Sigmoid colon (tissue), 6 donors: ENCODE measurements at regions not wholly inside any gene's neighbourhood (a gene's known extent, or its start where the extent isn't known, plus 50 kb on each side); places are given as distances from the start of the nearest gene placed in this dataset.

Experiments
- DNase-seq: peaks from one replicate; pipeline ENCODE4 v3.0.0-alpha.2; 2019
- H3K27ac ChIP-seq, 4 donors: fragments of 200-600 bp; sonication (generic); one replicate each; pipeline ENCODE4 v1.5.1; 2016 to 2019; ENCODE audit warnings: mild to moderate bottlenecking in 1 of 4
- H3K27me3 ChIP-seq, 3 donors: fragments of 200-600 bp; sonication (generic); one replicate each; pipeline ENCODE4 v1.5.1; 2019; ENCODE audit warnings: mild to moderate bottlenecking in 1 of 3
- H3K36me3 ChIP-seq, 4 donors: fragments of 200-600 bp; sonication (generic); one replicate each; pipeline ENCODE4 v1.5.1; 2016 to 2019
- H3K4me1 ChIP-seq, 4 donors: fragments of 200-600 bp; sonication (generic); one replicate each; pipeline ENCODE4 v1.5.1; 2017 to 2019
- H3K4me3 ChIP-seq, 4 donors: fragments of 200-600 bp; sonication (generic); one replicate each; pipeline ENCODE4 v1.5.1; 2017 to 2019; ENCODE audit warnings: mild to moderate bottlenecking in 2 of 4, moderate library complexity in 1 of 4
- H3K9me3 ChIP-seq, 4 donors: fragments of 200-600 bp in 3 of 4; sonication (generic) in 3 of 4; one replicate each; pipeline versions ENCODE4 v1.5.1 to v1.6.1; 2013 to 2019
- CTCF ChIP-seq, 4 experiments: fragments of 450-650 bp in 3 of 4; fragments of 200-600 bp in 1 of 4; IDR thresholded peaks; one replicate each; pipeline ENCODE4 v1.5.1; 2016 to 2019; ENCODE audit warnings: antibody characterized with exemption in 4 of 4, mild to moderate bottlenecking in 3 of 4, moderate library complexity in 2 of 4
- EP300 ChIP-seq, 4 donors: sonication (generic); formaldehyde crosslinking; IDR thresholded peaks; one replicate each; pipeline ENCODE4 v1.6.1; 2017; ENCODE audit warnings: antibody characterized with exemption in 4 of 4
- POLR2A ChIP-seq, 2 donors: fragments of 450-650 bp; IDR thresholded peaks; one replicate each; pipeline ENCODE4 v1.6.1; 2016; ENCODE audit warnings: antibody characterized with exemption in 2 of 2, mild to moderate bottlenecking in 2 of 2, moderate library complexity in 2 of 2
- POLR2AphosphoS5 ChIP-seq, 4 donors: sonication (generic); formaldehyde crosslinking; IDR thresholded peaks; one replicate each; pipeline ENCODE4 v1.6.1; 2017; ENCODE audit warnings: antibody characterized with exemption in 4 of 4
- WGBS, 2 donors: extraction: QIAGEN DNeasy Blood & Tissue Kit; methylation state at CpG; one replicate each; pipeline ENCODE4 v1.1.7; 2013; 5-methylcytosine and 5-hydroxymethylcytosine counted together
- intact Hi-C: fragments of 100-400 bp; cut with DNase I; formaldehyde crosslinking; loops from one replicate; pipeline ENCODE4 v1.15.1; 2023
- donor health status: healthy with polysubstance abuse.
- donor health status: healthy.

GRCh38 chr2:222108497-222108896, 190.3 kb downstream of the PAX3 start:
- no peaks in the 10 kb centered on the region for H3K27me3 ChIP-seq
- H3K9me3 ChIP-seq, result no peaks in the 10 kb centered on the region
- H3K27ac ChIP-seq, result no peak overlapping the region
- TF ChIP-seq POLR2AphosphoS5 (IDR thresholded peaks at IDR 0.05), result no peak
- TF ChIP-seq EP300 (IDR thresholded peaks at IDR 0.05), result no peak
- TF ChIP-seq POLR2A (IDR thresholded peaks at IDR 0.05), result no peak
- peaks cover 0 to 11% (median 0%) of the 10 kb centered on the region in 4 donors for H3K4me1 ChIP-seq
- no peaks in the 10 kb centered on the region for H3K36me3 ChIP-seq
- WGBS, 2 donors, result 54 to 78% methylated on average over 3 of the region's 3 CpGs
- intact Hi-C loops, result no loop called here
- no peak overlapping the region for H3K4me3 ChIP-seq
- no peak for DNase-seq

GRCh38 chr2:222105046-222105445, 193.8 kb downstream of the PAX3 start:
- Histone ChIP-seq H3K27me3 (no peaks in the 10 kb centered on the region), H3K4me1 (peaks cover 0 to 11% (median 0%) of the 10 kb centered on the region in 4 donors), H3K4me3 (no peak overlapping the region), H3K36me3 (no peaks in the 10 kb centered on the region), H3K27ac (no peak overlapping the region), H3K9me3 (no peaks in the 10 kb centered on the region)
- TF ChIP-seq EP300 (IDR thresholded peaks at IDR 0.05), result no peak
- no peak for TF ChIP-seq POLR2AphosphoS5 (IDR thresholded peaks at IDR 0.05)
- no peak for TF ChIP-seq POLR2A (IDR thresholded peaks at IDR 0.05)
- no peak for TF ChIP-seq CTCF (IDR thresholded peaks at IDR 0.05)
- no peak for DNase-seq
- intact Hi-C loops, result no loop called here
- 97% methylated on average over 1 of the region's 1 CpG for WGBS, 2 donors

GRCh38 chr2:222102575-222103349, 196.0 kb downstream of the PAX3 start:
- WGBS, 2 donors, result 19 to 48% methylated on average over 4 of the region's 4 CpGs
- Histone ChIP-seq H3K27me3 (no peaks in the 10 kb centered on the region), H3K4me1 (no peaks in the 10 kb centered on the region), H3K27ac (no peak overlapping the region), H3K4me3 (no peak overlapping the region), H3K9me3 (no peaks in the 10 kb centered on the region), H3K36me3 (no peaks in the 10 kb centered on the region)
- TF ChIP-seq EP300 (IDR thresholded peaks at IDR 0.05) (no peak), CTCF (IDR thresholded peaks at IDR 0.05) (no peak), POLR2A (IDR thresholded peaks at IDR 0.05) (no peak), POLR2AphosphoS5 (IDR thresholded peaks at IDR 0.05) (no peak)
- intact Hi-C loops, result no loop called here
- DNase-seq, result no peak

- Histone ChIP-seq H3K4me1 (no peaks in the 10 kb centered on the region), H3K36me3 (no peaks in the 10 kb centered on the region), H3K9me3 (no peaks in the 10 kb centered on the region), H3K4me3 (no peak overlapping the region), H3K27me3 (no peaks in the 10 kb centered on the region), H3K27ac (no peak overlapping the region)
- 75% methylated on average over 5 of the region's 5 CpGs for WGBS, 2 donors
- intact Hi-C loops, result no loop called here
- DNase-seq, result no peak
- TF ChIP-seq EP300 (IDR thresholded peaks at IDR 0.05) (no peak), POLR2A (IDR thresholded peaks at IDR 0.05) (no peak), POLR2AphosphoS5 (IDR thresholded peaks at IDR 0.05) (no peak), CTCF (IDR thresholded peaks at IDR 0.05) (no peak)
Measured at GRCh38 chr2:222100704-222101699, 197.8 kb downstream of the PAX3 start.

GRCh38 chr2:222088561-222088960, 210.2 kb downstream of the PAX3 start:
- H3K4me1 ChIP-seq, result no peaks in the 10 kb centered on the region
- H3K4me3 ChIP-seq, result no peak overlapping the region
- no peak for TF ChIP-seq POLR2AphosphoS5 (IDR thresholded peaks at IDR 0.05)
- no peak for TF ChIP-seq CTCF (IDR thresholded peaks at IDR 0.05)
- TF ChIP-seq POLR2A (IDR thresholded peaks at IDR 0.05), result no peak
- no peak for TF ChIP-seq EP300 (IDR thresholded peaks at IDR 0.05)
- intact Hi-C loops, result no loop called here
- H3K36me3 ChIP-seq, result no peaks in the 10 kb centered on the region
- no peak for DNase-seq
- no peak overlapping the region for H3K27ac ChIP-seq
- H3K27me3 ChIP-seq, result no peaks in the 10 kb centered on the region
- 59 to 67% methylated on average over 2 of the region's 2 CpGs for WGBS, 2 donors
- peaks cover 0 to 5% (median 0%) of the 10 kb centered on the region in 4 donors for H3K9me3 ChIP-seq
